GM21381 (cell line): ENCODE measurements at regions not wholly inside any gene's neighbourhood (a gene's known extent, or its start where the extent isn't known, plus 50 kb on each side); places are given as distances from the start of the nearest gene placed in this dataset.

ENCODE experiments used
- ATAC-seq: cut with Tn5 transposase; IDR thresholded peaks from one replicate; pipeline ENCODE4 v1.9.1; 2021; ENCODE audit warnings: mild to moderate bottlenecking, moderate library complexity; ENCODE audit not compliant: unreplicated experiment

DNA sequence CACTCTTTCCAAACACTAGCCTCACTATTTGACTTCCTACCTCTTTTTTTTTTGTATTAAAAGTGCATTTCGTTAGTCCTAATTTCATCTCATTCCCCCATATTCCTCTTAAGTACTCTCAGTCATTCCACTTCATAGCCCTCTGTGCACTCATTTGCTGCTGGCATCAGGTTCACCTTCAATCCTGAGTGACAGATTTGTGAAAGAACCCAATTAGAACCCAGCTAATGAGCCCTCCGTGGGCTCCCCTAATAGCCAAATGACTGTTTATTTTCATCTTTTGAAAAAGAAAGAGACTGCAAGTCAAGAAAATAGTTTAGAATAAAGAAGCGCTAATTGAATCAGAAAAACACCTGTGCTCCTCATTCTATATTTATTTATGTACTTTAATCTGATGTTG is 512.1 kb upstream of the LRATD1 start:
- ATAC-seq, result no peak

DNA sequence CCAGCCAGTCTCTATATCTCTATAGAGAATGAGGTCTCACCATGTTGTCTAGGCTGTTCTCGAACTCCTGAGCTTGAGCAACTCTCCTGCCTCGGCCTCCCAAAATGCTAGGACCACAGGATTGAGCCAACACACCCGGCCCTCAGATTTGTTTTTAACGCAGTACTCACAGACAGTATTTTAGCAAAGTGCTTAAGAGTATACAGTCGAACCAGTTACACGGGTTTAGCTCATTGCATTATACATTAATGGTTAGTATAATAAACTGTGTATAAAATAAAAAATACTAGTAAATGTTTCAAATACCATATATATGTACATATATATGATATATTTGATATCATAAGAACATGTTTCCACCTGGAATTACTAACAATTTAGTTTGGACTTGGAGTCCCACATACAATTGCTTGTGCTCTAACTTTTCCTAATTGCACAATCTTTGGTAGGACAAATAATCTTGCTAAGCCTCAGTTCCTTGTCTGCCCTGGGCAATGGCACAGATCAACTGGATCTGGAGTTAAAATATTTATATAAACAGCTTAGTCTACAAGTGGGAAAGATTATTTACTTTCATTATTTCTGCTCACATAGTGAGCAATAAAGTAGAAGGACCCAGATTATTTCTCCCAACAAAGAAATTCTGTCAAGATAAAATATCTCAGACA is 508.9 kb upstream of the LRATD1 start:
- ATAC-seq, result no peak

DNA sequence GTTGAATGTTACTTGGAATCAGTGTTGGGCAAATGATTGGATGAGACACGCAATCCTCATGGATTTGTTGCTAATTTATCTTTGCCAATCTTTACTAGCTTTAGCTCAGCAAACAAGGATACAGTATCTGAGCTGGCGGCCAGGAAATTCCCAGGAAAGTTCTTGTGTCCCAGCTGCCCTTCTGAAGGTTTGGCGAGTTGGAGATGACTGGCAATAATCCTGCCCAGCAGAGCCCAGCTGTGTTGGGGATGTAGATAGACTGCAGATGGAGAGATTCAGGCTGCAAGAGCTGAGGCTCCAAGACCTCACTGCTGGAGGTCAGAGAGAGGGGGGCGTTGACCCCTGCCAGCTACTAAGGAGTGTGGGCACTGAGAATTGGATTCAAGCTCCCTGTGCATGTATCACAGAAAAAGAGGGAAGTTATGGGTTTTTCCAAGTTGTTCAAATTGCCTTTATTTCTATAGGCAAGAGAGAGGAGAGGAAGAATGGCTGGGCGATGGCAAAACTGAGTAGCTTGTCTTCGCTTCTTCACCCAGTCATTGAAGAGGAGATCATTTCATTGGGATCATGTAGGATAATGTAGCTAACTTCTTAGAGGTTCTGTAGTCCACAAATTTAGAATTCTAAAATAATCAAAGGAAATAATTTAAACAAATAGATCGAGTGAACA is 506.8 kb upstream of the LRATD1 start:
- no peak for ATAC-seq

DNA sequence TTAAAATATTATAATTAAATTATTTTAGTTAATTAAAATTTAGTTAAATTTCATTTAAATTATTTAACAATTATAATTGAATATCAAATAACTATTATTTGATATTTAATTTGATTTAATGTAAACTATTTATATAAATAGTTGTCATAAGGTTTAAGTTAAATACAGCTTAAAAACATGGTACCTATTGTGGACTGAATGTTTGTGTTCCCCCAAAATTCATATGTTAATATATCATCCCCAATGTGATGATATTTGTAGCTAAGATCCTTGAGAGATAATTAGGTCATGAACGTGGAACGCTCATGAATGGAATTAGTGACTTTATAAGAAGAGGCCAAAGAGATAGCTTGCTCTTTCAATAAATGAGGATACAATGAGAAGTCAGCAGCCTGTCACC is 505.7 kb upstream of the LRATD1 start:
- ATAC-seq, result no peak

DNA sequence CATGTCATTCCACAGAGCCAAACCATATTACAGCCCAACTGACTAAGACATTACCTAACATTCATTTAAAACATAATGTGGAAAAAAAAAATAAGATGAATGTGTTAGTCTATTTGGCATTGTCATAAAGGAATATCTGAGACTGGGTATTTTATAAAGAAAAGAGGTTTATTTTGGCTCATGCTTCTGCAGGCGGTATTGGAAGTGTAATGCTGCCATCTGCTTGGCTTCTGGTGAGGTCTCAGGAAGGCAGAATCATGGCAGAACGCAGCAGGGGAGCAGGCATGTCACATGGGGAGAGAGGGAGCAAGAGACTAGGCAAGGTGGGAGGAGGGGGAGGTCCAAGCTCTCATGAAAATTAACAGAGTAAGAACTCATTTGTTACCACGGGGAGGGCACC is 504.8 kb upstream of the LRATD1 start:
- no peak for ATAC-seq

DNA sequence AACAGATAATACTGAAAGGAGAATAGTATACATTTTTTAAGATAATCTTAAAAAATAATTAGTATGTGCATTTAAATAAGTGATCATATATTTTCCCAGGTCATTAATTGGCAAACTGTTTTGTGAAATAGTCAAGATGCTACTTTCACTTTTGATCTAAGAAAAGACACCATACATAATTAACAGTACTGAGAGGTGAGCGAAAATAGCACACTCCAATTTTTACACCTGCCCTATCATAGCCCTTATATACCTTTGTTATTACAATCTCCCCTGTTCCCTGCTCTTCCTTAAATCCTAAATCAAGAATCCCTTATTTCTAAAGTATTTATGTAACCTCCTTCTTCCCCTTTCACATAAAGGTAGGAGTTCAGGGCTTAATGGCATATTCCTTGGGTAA is 500.1 kb upstream of the LRATD1 start:
- ATAC-seq, result no peak

DNA sequence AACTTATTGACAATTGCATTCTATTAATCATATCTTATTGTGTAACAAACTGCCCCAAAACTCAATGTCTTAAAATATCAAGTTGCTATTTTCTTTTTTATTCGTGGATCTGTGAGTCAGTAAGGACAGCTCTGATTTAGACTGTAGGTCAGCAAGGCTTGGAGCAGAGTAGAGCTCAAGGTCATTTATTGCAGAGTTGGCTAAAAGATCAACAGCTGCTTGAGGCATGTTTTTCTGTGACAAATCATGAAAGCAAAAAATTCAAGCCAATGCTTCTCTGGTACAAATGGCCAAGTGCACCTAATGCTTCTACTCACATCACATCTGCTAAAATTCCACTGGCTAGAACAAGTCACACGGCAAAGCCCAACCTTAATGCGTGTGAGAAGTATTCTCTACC is 497.7 kb upstream of the LRATD1 start:
- ATAC-seq, result no peak

DNA sequence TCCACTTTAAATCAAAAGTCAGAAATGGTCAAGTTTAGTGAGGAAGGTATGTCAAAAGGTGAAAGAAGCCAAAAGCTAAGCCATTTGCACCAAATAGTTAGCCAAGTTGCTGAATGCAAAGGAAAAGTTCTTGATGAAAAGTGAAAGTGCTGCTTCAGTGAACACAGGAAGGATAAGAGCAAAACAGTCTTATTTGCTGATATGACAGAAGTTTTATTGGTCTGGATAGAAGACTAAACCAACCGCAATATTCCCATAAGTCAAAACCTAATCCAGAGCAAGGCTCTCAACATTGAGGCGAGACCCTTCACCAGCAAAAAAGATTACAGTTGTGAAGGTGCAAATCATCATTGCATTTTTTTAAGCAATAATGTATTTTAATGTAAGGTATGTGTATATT is 496.5 kb upstream of the LRATD1 start:
- ATAC-seq, result no peak

DNA sequence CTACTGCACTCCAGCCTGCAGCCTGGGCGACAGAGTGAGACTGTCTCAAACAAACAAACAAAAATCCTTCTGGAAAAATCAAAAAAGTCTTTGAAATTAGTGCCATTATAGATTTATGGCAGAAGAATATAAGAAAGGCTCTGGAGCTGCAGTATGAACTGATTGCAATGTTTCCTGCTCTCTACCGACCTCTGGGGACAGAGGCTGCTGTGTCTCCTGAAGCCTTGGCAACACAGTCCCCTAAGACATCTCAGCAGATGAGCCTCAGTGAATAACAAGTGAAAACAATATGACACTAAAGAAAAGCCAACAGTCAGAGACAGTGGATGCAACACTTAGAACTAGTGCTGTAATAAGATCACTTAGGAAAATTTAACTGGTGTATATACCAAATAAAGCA is 494.9 kb upstream of the LRATD1 start:
- ATAC-seq, result no peak

DNA sequence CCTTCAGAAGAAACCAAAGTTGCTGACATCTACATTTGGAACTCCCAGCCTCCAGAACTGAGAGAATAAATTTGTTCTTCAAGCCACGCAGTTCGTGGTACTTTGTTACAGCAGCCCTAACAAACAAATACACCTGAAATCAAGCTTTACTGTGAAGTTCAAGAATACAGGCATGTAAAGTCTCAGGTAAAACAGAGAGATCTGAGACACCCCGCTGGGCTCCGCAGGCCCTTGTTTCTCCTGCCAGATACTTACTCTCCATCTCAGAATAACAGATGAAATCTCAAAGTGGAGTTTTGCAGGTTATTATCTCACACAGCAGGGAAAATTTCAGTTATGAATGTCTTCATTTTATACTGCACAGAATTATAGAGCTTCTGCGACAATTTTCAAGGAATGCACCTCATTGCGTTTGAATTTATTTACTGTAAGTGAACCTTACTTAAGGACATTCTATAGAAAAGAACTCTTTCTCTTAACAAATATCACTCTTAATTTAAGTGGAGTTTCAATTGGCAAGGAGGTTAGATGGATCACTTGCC is 492.4 kb upstream of the LRATD1 start:
- no peak for ATAC-seq

DNA sequence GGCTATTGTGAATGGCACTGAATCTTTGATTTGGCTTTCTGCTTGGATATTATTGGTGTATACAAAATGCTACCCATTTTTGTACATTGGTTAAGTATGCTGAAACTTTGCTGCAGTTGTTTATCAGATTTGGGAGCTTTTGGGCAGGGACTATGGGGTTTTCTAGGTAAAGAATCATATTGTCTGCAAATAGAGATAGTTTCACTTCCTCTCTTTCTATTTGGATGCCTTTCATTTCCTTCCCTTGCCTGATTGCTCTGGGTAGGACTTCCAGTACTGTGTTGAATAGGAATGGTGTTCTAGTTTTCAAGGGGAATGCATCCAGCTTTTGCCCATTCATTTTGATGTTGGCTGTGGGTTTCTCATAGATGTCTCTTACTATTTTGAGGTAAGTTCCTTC is 489.1 kb upstream of the LRATD1 start:
- no peak for ATAC-seq

DNA sequence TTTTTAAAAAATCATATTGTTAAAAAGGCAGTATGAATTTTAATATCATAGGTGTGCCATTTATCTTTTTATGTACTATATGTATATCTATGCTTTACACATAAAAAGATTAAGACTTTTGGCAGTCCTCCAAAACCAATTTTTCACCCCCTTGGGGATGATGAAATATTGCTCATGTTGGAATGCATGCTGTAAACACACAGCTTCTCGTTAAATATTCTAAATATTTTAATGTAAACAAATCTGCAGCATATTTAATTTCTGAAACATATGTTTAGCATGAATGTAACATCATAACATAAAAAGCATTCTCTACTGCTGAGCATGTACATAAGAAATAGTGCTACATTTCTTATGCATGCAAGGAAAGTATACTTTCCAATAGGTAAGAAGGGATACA is 484.3 kb upstream of the LRATD1 start:
- ATAC-seq, result no peak

DNA sequence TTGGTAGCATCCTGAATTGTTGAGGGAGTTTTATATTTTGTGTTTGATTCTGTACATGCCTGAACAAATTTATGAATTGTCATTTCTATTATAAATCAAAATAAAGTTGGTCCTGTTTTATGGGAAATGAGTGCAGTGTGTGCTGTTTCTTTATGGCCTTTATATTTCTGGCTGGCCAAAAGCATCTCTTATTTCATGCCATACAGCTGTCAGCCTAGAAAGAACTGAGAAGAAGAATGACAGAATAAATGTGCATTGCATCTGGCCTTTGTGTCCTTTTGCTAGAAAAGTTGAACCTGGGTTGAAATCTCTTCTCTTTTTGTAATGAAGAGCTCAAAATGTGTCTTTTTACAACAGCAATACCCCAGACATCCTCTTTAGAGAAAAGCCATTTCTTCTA is 474.7 kb upstream of the LRATD1 start:
- no peak for ATAC-seq

DNA sequence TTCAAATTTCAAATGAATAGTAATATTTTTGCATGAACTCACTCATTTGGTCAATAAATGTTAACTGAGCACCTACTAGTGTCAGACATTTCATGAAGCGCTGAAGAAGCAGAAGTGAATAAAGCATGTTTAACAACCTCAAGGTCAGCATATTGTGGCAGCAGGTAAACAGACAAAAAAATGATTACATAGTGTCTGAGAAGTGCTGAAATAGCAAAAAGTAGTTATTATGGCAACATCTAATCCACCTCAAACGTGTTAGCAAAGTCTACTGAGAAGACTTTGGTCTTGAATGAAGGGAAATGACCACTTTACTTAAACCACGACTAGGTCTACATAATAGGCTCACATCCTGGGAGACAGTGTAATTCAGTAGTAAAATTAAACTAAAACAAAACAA is 452.2 kb upstream of the LRATD1 start:
- ATAC-seq, result no peak

DNA sequence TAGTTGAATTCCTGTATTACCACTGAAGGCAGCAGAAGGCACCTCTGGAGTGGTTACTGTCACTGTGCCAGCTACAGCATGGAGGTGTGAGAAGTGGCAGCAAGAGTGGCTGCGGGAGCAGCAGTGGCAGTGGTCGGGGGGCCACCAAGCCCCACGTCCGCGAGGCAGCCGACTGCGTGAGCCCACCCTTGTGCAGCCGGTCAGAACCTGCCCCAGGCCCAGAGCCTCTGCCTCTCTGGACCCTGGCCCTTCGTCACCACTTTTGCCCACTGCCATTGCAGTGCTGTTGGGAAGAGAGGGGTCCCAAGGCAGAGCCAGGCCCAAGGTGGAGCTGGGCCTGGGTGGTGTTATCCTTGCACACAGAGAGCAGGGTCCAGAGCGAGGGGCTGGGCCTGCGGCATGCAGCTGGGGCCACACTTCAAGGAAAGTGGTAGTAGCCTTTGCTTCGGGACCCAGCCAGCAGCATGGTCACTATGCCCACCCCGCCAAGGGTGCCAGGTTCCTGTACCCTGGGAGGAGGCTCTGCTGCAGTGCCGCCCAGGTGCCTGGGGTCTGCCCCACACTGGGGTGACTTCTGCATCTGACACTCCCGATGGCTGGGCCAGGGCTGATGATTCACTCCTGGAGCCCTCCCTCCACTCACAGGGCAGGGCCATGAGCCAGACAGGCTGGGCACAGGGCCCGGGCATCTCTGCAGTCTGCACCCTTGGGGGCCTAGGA is 450.1 kb upstream of the LRATD1 start:
- ATAC-seq, result no peak

DNA sequence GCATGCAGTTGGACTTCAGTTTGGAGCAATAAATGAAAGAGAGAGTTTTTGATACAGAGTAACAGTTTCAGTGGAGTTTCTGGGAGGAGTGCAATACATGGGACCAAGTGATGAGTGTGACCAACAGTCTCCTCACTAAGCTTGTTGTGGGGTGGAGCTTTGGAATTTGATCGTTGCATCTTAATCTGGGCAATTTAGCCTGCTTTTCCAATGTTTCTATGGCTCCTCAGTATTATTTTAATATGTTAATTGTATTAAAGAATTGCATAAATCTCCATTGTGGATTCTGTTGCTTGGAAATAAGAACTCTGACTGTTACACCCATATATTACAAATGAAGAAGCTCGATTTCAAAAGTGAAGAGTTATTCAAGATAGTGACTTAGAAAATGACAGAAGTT is 446.6 kb upstream of the LRATD1 start:
- no peak for ATAC-seq

DNA sequence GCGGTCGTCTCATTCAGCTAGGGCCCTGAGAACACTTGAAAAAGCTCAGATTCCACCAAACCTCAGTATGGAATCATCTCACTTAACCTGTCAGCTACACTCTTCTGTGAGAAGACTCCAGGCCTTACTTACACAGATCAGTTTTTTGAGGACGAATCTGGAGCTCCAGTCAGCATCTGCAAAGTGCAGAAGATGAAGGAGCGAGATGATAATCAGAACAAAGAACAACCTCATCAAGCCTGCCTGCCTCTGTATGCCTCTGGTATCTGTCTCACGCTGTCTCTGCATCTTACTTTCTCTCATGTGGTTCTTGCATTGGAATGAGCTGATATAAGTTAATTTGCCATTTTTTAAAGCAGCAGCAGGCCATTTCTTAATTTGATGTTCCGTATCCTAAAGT is 444.1 kb upstream of the LRATD1 start:
- ATAC-seq, result no peak

DNA sequence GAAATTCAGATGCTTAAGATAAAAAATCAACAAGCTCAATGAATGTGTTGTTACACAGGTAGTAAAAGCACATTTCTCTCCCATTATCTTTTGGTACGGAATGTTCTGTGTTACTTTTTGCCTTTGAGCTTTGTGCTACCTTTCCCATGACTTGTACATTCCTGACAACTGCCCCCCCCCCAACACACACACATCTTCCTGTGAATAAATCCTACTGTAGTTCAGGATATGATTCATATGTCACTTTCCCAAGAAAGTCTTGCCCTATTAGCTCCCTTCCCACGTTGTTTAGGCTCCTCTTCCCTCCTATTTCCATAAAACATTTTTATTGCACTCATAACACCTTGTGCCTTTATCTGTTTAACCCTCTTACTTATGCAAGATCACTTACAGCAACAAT is 442.6 kb upstream of the LRATD1 start:
- no peak for ATAC-seq

DNA sequence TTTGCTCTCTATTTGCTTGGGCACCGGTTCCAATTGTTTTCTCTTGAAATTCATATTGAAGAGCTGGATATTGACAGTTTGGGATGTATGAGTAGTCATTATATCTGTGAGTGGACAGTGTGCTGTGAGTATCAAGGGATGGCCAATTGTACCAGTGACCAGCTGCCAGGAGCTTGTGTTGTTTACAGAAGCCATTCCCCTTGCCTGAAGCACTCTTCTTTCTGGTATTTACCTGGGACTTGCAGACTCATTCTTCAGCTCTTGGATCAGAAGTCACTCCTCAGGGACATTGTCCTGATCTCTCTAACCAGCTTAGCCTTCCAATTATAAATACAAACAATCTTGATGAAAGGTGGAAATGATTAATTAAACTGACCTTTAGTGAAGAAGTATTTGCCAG is 438.3 kb upstream of the LRATD1 start:
- ATAC-seq, result no peak

DNA sequence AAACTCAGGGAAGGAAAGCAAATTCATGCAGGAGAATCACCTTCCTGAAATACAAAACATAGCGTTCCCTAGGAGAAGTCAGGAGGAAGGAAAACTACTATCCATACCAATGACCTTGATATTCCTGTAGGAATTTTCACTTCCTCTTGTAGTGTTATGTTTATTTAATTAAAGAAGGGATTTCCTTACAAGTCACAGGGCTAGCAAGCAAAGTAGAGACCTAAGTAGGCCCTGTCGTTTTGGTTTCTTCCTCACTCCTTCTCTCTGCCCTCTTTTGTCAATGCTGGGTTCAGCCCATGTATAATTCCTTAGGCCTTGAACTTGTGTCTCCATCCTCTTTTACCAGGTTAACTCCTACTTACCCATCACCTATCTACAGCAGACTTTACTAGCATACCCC is 435.2 kb upstream of the LRATD1 start:
- no peak for ATAC-seq

DNA sequence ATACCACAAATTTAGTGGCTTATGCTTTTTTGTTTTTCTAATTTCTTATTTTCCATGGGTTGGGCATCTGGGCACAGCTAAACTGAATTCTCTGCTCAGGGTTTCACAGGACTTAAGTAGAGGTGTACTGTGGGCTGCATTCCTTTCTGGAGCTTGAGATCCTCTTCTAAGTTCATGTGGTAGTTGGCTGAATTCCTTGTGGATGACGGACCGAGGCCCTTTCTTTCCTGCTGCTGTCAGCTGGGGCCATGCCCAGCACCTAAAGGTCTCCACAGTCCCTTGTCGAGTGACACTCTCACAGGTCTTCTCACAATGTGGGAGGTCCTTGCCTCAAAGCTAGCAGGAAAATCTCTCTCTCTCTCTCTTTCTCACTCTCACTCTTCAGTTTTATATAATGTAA is 433.5 kb upstream of the LRATD1 start:
- ATAC-seq, result no peak

DNA sequence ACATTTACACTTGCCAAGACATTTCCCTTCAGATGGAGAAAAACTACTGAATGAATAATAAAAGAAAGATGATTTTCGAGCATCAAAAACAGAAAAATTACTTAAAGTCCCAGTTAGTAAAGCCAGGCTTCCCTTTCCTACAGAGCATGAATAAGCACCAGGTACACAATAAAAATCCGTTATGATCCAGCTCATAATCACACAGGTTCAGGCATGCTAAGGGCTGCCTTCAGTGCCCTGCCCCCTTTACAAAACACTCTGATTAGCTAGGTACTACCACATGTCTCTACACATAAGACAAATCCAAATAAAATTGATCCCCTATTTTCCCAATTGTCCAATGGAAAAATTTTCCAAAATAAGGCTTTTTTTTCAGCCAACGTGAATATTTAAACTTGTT is 413.2 kb upstream of the LRATD1 start:
- ATAC-seq, result no peak
